Fibroblast of mammary gland (primary cell): ENCODE measurements at regions not wholly inside any gene's neighbourhood (a gene's known extent, or its start where the extent isn't known, plus 50 kb on each side); places are given as distances from the start of the nearest gene placed in this dataset.

Source experiments
- DNase-seq: peaks from one replicate; pipeline ENCODE4 v3.0.0-alpha.2; 2010; ENCODE audit warnings: low read depth
- H3K4me3 ChIP-seq: 2 replicates; pipeline ENCODE4 v1.5.1; 2011; ENCODE audit warnings: low read depth, mild to moderate bottlenecking, low read length, moderate library complexity; ENCODE audit not compliant: control insufficient read depth
- CTCF ChIP-seq: conservative IDR thresholded peaks from 2 replicates; pipeline ENCODE4 v1.5.1; 2011; ENCODE audit warnings: low read depth, low read length, inconsistent platforms; ENCODE audit not compliant: control insufficient read depth, insufficient read depth

GRCh38 chr16:86061721-86062120, 162.8 kb downstream of the IRF8 start:
- TF ChIP-seq CTCF, result no peak
- no peak overlapping the region for H3K4me3 ChIP-seq
- no peak for DNase-seq

DNA sequence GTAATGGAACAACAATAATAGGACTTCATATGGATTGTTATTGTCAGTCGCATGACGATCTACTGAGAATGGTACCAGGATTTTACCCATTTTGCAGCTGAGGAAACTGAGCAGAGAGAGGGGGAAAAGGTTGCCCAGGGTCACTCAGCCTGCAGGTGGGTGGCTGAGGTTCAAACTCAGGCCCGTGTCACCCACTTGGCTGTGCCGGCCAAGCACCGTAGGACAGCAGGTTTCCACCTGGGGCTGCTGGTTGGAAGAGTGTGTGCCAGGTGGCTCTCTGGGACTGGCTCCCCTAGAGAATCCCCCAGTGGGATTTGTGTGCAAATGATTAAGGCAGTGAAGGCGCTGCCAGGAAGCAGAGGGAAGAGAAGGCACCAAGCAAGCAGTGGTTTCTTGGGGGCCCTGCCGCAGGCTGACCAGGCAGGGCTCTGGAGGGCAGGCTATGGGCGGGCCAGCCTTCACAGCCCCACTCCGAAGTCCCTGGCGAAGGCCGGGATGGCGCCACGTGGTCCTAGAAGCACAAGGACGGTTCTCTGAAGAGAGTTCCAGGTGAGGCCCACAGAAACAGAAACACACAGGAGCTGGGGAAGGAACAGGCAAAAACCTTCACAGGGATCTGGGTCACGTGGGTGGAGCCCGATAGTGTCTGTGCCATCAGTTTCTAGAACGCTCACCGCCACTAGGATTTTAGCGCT, 163.5 kb downstream of the IRF8 start:
- TF ChIP-seq CTCF, result no peak
- no peak for DNase-seq
- H3K4me3 ChIP-seq, result no peak overlapping the region

DNA sequence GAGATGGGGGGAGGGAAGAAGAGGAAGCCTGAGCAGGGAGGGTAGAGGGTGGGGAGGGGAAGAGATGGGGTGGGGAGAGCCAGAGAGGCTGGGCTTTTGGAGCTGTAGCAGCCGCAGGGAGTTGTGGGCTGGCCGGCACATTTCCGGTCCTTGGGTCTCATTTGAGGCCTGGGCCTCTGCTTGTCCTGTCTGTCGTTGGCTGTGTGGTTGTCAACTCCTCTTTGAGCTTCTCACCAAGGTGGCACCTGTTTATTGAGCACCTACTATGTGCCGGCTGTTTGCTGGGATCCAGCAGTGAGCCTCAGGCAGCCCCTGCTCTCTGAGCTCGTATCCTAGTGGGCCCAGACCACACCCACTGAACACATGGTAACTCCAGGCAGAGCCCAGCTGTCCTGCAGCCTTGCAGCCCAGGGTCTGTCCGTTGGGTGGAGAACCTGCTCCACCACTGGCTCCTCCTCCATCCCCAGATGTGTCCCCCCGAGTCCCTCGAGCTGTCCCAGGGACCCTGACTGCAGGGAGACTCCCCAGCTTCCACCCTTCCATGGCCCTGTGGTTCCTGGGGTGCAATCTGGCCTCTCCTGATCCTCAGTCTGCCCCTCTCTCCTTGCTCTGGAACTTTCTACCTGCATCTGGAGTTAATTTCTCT, 164.9 kb downstream of the IRF8 start:
- no peak for TF ChIP-seq CTCF
- no peak overlapping the region for H3K4me3 ChIP-seq
- DNase-seq, result no peak

DNA sequence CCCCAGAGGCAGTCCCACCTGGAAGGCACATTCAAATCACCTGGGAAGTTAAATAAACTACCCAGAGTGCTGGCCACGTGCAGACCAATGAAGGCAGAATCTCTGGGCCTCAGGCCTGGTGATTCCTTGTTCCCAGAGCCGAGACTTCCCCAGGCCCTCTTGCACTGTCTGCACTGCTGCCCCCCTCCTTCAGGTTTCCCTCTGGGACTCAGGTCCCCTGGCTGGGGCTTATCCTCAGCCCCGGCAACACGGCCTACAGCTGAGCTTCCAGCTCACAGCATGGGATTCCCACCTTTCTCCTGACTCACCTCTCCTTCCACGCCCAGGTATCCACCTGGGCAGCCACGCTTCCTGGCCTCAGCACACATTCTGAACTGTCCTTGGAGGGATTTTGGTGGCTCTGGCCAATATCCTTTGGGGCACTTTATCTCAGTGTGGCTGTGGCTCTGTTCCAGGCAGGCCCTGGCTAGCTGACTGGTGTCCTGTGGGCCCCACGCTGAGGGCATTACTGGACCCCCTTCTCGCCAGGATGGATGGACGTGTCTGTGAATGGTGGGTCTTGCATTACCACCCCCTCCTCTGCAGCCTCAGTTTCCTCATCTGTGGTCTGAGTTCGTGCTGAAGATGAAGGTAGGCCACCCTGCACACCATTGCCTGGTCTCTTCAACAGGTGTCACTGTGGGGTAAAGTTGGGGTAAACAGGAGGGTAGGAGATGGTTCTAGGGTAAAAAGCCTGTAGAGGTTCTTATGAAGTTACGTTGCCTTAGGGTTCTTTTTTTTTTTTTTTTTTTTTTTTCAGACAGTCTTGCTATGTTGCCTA, 165.7 kb downstream of the IRF8 start:
- no peak for TF ChIP-seq CTCF
- no peak overlapping the region for H3K4me3 ChIP-seq
- no peak for DNase-seq

DNA sequence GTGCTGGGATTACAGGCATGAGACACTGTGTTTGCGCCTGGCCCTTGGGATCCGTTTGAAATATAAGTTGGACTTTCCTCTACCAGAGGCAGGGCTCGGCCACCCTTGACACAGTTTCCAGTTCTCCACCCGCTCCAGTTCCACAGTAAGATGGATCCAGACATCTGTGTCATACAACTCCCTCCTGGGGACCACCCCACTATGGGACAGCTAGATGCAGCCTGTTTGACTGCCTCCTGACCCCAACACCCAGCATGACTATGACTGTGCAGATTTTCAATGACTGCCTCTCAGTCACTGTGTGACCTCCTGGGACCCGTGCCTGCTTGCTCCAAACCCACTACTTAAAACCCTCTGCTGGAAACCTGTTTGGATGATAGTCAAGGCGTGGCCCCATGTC, 166.7 kb downstream of the IRF8 start:
- no peak overlapping the region for H3K4me3 ChIP-seq
- no peak for DNase-seq
- no peak for TF ChIP-seq CTCF

GRCh38 chr16:86066811-86067210, 167.8 kb downstream of the IRF8 start:
- DNase-seq, result no peak
- TF ChIP-seq CTCF, result no peak
- no peak overlapping the region for H3K4me3 ChIP-seq
